ENCODE measurements at regions not wholly inside any gene's neighbourhood (a gene's known extent, or its start where the extent isn't known, plus 50 kb on each side); places are given as distances from the start of the nearest gene placed in this dataset.
"Not testable (repeated sequence)": the region's sequence is repeated elsewhere in the genome, so short reads cannot be mapped to it uniquely, and the experiment has no call there.

DNA sequence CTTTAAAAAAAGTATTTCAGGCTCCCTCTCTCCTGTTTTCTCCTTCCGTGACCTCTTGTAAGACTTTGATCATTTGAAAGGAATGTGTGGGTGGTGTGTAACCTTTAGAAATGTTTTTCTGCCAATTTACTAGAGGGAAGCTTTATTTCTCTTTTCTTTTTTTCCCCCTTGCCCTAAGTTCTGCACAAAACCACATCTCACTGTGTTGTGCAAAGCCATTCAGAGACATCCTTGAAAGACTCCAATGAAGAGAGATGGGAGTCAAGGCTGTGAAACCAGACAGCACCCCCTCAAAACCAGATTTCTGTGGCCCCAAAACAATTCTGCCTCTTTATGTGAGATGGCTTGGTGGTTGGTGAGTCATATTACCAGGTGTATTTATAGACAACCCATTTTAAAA, 184.6 kb upstream of the ERBB4 start:
- ChIA-PET CTCF (no interaction called here), POLR2A (no interaction called here)
- no peak overlapping the region for H3K4me3 ChIP-seq (ENCODE audit: low read depth, low read length)
- no peak overlapping the region for H3K27ac ChIP-seq (ENCODE audit: low read depth, low read length)
- no peak for DNase-seq (ENCODE audit: low read depth, low spot score)
- H3K27me3 ChIP-seq (ENCODE audit: control insufficient read depth, insufficient read depth, low read length) = no peaks in the 10 kb centered on the region
- peaks cover 8% of the 10 kb centered on the region for H3K9me3 ChIP-seq (ENCODE audit: control insufficient read depth, insufficient read depth, low read length)
- no peak for TF ChIP-seq CTCF (IDR thresholded peaks at IDR 0.05; ENCODE audit: low read depth, low read length)

DNA sequence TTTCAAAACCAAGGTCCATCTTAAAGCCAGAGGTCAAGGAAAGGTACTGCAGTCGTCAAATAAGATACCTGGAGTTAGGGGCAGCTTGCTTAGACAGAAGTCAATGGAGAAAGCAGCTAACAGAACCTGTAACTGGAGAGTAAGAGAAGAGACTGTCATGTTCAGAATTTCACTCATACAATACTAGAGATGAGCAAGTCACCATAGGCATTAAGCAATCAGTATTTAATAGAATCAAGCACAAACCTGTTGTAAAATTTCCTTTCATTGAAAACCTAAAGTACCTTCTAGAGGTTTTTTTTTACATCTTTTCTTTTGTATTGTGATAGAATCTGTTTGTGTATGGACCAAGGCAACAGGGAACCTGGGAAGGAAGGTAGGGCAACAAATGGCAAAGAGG, 183.4 kb upstream of the ERBB4 start:
- Histone ChIP-seq H3K27me3 (ENCODE audit: control insufficient read depth, insufficient read depth, low read length) (no peaks in the 10 kb centered on the region), H3K9me3 (ENCODE audit: control insufficient read depth, insufficient read depth, low read length) (peaks cover 8% of the 10 kb centered on the region), H3K4me3 (ENCODE audit: low read depth, low read length) (no peak overlapping the region), H3K27ac (ENCODE audit: low read depth, low read length) (no peak overlapping the region)
- POLR2A ChIA-PET = no interaction called here
- no peak for DNase-seq (ENCODE audit: low read depth, low spot score)
- TF ChIP-seq CTCF (IDR thresholded peaks at IDR 0.05; ENCODE audit: low read depth, low read length) = no peak
- CTCF ChIA-PET = no interaction called here

DNA sequence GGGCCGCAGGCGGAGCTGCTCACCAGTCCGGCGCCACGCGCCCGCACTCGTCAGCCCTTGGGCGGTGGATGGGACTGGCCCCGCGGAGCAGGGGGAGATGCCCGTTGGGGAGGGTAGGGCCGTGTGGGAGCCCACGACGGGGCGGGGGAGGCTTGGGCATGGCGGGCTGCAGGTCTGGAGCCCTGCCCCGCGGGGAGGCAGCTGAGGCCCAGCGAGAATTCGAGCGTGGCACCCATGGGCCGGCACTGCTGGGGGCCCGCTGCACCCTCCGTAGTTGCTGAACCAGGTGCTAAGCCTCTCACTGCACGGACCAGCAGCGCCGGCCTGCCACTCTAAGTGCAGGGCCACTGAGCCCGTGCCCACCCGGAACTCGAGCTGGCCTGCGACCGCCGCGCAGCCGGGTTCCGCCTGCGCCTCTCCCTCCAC, 182.4 kb upstream of the ERBB4 start:
- TF ChIP-seq CTCF (IDR thresholded peaks at IDR 0.05; ENCODE audit: low read depth, low read length) = no peak
- H3K4me3 ChIP-seq (ENCODE audit: low read depth, low read length) = no peak overlapping the region
- H3K27me3 ChIP-seq (ENCODE audit: control insufficient read depth, insufficient read depth, low read length) = no peaks in the 10 kb centered on the region
- CTCF ChIA-PET = no interaction called here
- H3K9me3 ChIP-seq (ENCODE audit: control insufficient read depth, insufficient read depth, low read length) = peaks cover 8% of the 10 kb centered on the region
- DNase-seq (ENCODE audit: low read depth, low spot score) = no peak
- no peak overlapping the region for H3K27ac ChIP-seq (ENCODE audit: low read depth, low read length)
- POLR2A ChIA-PET = no interaction called here

DNA sequence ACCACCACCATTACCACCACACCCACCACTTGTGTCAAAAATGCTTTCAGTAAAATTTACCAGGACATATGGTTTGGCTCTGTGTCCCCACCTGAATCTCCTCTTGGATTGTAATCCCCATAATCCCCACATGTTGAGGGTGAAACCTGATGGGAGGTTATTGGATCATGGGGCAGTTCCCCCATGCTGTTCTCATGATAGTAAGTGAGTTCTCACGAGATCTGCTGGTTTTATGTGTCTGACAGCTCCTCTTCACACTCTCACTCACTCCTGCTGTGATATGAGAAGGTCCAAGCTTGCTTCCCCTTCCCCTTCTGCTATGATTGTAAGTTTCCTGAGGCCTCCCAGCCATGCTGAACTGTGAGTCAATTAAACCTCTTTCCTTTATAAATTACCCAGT, 176.8 kb upstream of the ERBB4 start:
- not testable (repeated sequence) for H3K4me3 ChIP-seq (ENCODE audit: low read depth, low read length)

GRCh38 chr2:212713681-212714080, 175.1 kb upstream of the ERBB4 start:
- CTCF ChIA-PET = interaction anchor here (0.6 to 1.2 kb wide), 4 partner anchors 22 to 1906 kb away, joined by 3 to 7 read pairs (median 5); no protein-coding TSS in a partner anchor
- Histone ChIP-seq H3K27ac (ENCODE audit: low read depth, low read length) (no peak overlapping the region), H3K4me3 (ENCODE audit: low read depth, low read length) (no peak overlapping the region), H3K9me3 (ENCODE audit: control insufficient read depth, insufficient read depth, low read length) (no peaks in the 10 kb centered on the region), H3K27me3 (ENCODE audit: control insufficient read depth, insufficient read depth, low read length) (no peaks in the 10 kb centered on the region)
- POLR2A ChIA-PET = no interaction called here
- DNase-seq (ENCODE audit: low read depth, low spot score) = no peak
- no peak for TF ChIP-seq CTCF (IDR thresholded peaks at IDR 0.05; ENCODE audit: low read depth, low read length)

More for the DNA sequence above, 176.8 kb upstream of the ERBB4 start:
- H3K9me3 ChIP-seq (ENCODE audit: control insufficient read depth, insufficient read depth, low read length); H3K27me3 ChIP-seq (ENCODE audit: control insufficient read depth, insufficient read depth, low read length); H3K27ac ChIP-seq (ENCODE audit: low read depth, low read length); POLR2A ChIA-PET; DNase-seq (ENCODE audit: low read depth, low spot score): not testable (repeated sequence)
- CTCF ChIA-PET = interaction anchor here (1.4 kb wide), 1 partner anchor 62 kb away, joined by 3 read pairs; no protein-coding TSS in a partner anchor

GRCh38 chr2:212712991-212713390, 174.4 kb upstream of the ERBB4 start:
- TF ChIP-seq CTCF (IDR thresholded peaks at IDR 0.05; ENCODE audit: low read depth, low read length) = no peak
- DNase-seq (ENCODE audit: low read depth, low spot score) = no peak
- CTCF ChIA-PET = no interaction called here
- H3K27ac ChIP-seq (ENCODE audit: low read depth, low read length) = no peak overlapping the region
- no peaks in the 10 kb centered on the region for H3K9me3 ChIP-seq (ENCODE audit: control insufficient read depth, insufficient read depth, low read length)
- POLR2A ChIA-PET = no interaction called here
- no peak overlapping the region for H3K4me3 ChIP-seq (ENCODE audit: low read depth, low read length)
- no peaks in the 10 kb centered on the region for H3K27me3 ChIP-seq (ENCODE audit: control insufficient read depth, insufficient read depth, low read length)
